Right renal cortex interstitium (tissue), 3 donors: ENCODE measurements at regions not wholly inside any gene's neighbourhood (a gene's known extent, or its start where the extent isn't known, plus 50 kb on each side); places are given as distances from the start of the nearest gene placed in this dataset.
"Not testable (repeated sequence)": the region's sequence is repeated elsewhere in the genome, so short reads cannot be mapped to it uniquely, and the experiment has no call there.

Experiments
- DNase-seq, 3 donors: peaks; one replicate each; pipeline ENCODE4 v3.0.0-alpha.2; 2013; ENCODE audit warnings: low read depth in 3 of 3, low spot score in 2 of 3

- no peak for DNase-seq
Measured at GRCh38 chr1:101185421-101185820, 51.4 kb upstream of the S1PR1 start.

GRCh38 chr1:101183388-101183699, 53.5 kb upstream of the S1PR1 start:
- DNase-seq = no peak

- no peak for DNase-seq
Measured at GRCh38 chr1:101182627-101183387, 54.0 kb upstream of the S1PR1 start.

GRCh38 chr1:101181930-101182329, 54.9 kb upstream of the S1PR1 start:
- DNase-seq = no peak

- no peak for DNase-seq
Measured at GRCh38 chr1:101178688-101179491, 57.9 kb upstream of the S1PR1 start.

- no peak for DNase-seq
Measured at GRCh38 chr1:101178341-101178687, 58.5 kb upstream of the S1PR1 start.

GRCh38 chr1:101175886-101176285, 60.9 kb upstream of the S1PR1 start:
- DNase-seq = no peak

GRCh38 chr1:101175466-101175865, 61.4 kb upstream of the S1PR1 start:
- no peak for DNase-seq

GRCh38 chr1:101174722-101175121, 62.1 kb upstream of the S1PR1 start:
- no peak for DNase-seq

GRCh38 chr1:101174298-101174697, 62.5 kb upstream of the S1PR1 start:
- DNase-seq = not testable (repeated sequence)

GRCh38 chr1:101170506-101171050, 66.2 kb upstream of the S1PR1 start:
- no peak for DNase-seq

- no peak for DNase-seq
Measured at GRCh38 chr1:101167891-101168290, 68.9 kb upstream of the S1PR1 start.

GRCh38 chr1:101166583-101167120, 70.2 kb upstream of the S1PR1 start:
- no peak for DNase-seq

GRCh38 chr1:101165954-101166353, 70.9 kb upstream of the S1PR1 start:
- DNase-seq = no peak

- no peak for DNase-seq
Measured at GRCh38 chr1:101165532-101165931, 71.3 kb upstream of the S1PR1 start.

- no peak for DNase-seq
Measured at GRCh38 chr1:101164776-101165175, 72.0 kb upstream of the S1PR1 start.

GRCh38 chr1:101162736-101163735, 73.8 kb upstream of the S1PR1 start:
- no peak for DNase-seq

- no peak for DNase-seq
Measured at GRCh38 chr1:101162300-101162699, 74.5 kb upstream of the S1PR1 start.

- no peak for DNase-seq
Measured at GRCh38 chr1:101161619-101162018, 75.2 kb upstream of the S1PR1 start.

- DNase-seq = no peak
Measured at GRCh38 chr1:101158424-101158823, 78.4 kb upstream of the S1PR1 start.

GRCh38 chr1:101154547-101154946, 82.3 kb upstream of the S1PR1 start:
- no peak for DNase-seq
